ENCODE measurements at regions not wholly inside any gene's neighbourhood (a gene's known extent, or its start where the extent isn't known, plus 50 kb on each side); places are given as distances from the start of the nearest gene placed in this dataset.
A peak's percentile ranks its signal among the peaks of the same experiment; 100 is the strongest.
"Not testable (repeated sequence)": the region's sequence is repeated elsewhere in the genome, so short reads cannot be mapped to it uniquely, and the experiment has no call there.

DNA sequence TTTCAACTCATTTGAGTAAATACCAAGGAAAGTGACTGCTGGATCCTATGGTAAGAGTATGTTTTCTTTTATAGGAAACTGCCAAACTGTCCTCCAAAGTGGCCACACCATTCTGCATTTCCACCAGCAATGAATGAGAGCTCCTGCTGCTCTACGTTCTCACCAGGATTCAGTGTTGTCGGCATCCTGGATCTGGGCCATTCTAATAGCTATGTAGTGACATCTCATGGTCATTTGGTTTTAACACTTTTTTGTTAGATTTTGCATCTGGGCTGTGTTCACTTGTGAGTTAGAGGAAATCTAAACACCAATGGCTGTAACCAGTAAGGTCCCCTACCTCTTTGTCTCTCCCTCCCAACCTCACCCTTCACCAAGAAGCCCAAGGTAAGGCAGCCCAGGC, 115.9 kb downstream of the ATPSCKMT start:
- no peak for FAIRE-seq
- no peak for DNase-seq (ENCODE audit: low spot score in 2 of 2)

DNA sequence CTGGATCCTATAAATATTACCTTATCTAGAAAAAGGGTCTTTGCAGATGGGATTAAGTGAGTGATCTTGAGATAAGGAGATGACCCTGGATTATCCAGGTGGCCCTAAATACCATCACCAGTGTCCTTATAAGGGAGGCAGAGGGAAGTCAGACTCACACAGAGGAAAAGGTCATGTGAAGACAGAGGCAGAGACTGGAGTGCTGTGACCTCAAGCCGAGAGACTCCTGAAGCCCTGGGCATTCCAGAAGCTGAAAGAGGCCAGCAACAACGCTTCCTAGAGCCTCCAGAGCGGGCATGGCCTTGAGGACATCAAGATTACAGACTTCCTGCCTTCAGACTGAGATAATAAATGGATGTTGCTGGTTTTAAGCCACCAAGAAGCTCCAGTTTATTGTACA, 118.8 kb downstream of the ATPSCKMT start:
- FAIRE-seq: no peak

DNA sequence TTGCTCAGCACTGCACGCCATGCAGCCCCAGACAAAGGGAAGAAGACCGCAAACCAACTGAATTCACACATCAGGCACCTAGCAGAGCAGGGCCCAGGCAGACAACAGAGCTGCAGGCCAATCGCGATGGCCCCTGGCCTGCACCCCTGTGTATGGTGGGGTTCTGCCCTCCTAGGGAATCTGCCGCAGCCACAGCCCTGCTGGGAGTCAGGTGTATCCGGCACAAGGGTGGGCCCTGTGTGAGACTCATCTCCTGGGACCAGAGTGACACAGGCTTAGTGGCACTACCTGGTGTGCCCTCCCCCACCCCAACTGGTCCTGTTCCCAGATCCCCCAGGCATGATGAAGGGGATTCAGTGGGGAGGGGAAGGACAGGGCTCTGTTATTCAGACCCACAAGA, 122.8 kb downstream of the ATPSCKMT start:
- DNase-seq (ENCODE audit: low spot score in 2 of 2) (no peak), FAIRE-seq (no peak)

More for the DNA sequence above, 118.8 kb downstream of the ATPSCKMT start:
- DNase-seq (ENCODE audit: low spot score in 2 of 2): no peak

DNA sequence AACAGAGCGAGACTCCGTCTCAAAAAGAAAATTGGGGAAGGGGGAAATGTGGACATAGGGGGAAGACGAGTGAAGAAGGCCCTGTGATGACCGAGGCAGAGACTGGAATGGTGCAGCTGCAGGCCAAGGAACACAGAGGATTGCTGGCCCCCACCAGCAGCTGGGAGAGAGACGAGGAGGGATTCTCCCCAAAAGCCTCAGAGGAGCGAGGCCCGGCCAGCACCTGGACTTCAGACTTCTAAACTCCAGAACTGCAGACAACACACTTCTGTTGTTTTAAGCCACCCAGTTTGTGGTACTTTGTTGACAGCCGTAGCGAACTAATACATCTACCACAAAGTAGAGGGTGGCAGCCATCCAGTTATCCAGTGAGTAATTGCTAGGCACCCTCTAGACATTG, 124.6 kb downstream of the ATPSCKMT start:
- no peak for FAIRE-seq
- DNase-seq (ENCODE audit: low spot score in 2 of 2): no peak

DNA sequence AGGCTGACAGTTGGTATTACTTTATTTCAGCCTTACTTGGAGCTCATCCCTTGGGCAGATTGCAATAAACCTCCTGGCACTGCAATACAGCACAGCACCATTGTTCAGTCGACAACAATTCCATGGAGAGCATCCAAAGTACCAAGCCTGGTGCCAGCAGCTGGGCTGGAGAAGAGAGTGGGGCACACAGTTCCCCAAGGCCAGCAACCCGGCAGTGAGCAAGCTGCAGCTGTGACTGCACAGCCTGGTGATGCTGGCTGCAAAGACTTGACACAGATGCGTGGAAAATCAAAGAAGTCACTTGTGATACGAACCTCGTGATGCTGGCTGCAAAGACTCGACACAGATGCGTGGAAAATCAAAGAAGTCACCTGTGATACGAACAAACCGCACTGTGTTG, 125.4 kb downstream of the ATPSCKMT start:
- FAIRE-seq (peak; percentile 96), DNase-seq (ENCODE audit: low spot score in 2 of 2) (peak; percentile 60 to 61)

DNA sequence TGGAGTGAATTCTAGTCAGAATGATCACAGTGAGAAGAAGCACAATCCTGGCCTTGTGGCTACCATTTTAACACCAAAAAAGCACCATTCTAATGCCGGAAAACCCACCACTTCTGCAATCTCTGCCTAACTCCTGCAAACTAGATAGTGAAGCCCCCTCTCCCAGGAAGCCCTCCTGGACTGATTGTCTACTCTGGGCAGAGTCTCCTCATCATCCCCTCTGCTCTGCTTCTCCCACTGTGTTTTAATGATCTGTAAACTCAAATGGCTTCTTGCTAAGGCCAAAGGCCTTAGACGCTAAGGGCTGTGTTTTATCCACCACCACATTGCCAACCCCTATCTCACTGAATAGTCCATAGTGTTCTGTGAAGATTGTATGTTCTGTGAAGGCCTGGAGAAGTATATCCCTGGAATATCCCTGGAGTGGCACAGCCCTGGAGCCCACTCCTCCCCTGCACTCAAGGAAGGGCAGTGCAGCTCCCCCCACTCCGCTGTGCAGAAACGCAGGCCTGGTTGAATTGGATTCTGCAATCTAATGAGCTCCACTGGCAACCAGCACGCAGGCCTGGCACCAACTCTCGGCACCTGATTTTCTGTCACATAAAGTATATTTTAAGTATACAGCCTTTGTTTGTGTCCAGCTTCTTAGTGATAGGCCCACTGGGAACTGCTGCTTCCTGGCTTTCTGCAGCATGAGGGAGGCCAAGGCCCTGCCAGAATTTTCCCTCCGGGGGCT, 126.3 kb downstream of the ATPSCKMT start:
- DNase-seq (ENCODE audit: low spot score in 2 of 2) (no peak), FAIRE-seq (no peak)

DNA sequence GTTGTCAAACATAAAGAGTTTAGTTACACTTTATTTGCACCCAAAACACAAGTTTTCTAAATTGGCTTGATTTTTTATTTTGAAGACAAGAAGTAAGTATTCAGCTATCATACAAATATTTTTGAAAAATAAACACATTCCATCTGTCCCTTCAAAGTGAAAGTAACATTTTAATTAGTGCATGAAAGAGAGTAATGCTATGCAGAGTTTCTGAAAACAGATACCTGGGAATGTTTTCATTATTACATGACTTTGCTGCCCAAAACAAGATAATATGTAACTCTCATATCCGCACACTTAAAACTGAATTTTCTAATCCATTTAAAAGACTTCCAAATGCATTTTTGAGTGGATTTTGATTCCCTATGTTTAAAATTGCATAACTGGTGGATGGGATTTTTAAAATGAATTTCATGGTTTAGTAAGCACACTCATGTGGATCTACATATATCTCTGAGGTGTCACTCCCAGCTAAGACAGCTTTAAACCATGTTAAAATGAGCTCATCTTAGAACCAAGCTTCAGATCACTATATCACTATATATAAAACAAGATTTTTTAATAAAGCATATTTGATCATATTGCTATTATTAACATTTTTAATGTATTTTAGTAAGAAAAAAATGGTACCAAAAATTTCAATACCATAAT, 127.5 kb downstream of the ATPSCKMT start:
- no peak for DNase-seq (ENCODE audit: low spot score in 2 of 2)
- no peak for FAIRE-seq

DNA sequence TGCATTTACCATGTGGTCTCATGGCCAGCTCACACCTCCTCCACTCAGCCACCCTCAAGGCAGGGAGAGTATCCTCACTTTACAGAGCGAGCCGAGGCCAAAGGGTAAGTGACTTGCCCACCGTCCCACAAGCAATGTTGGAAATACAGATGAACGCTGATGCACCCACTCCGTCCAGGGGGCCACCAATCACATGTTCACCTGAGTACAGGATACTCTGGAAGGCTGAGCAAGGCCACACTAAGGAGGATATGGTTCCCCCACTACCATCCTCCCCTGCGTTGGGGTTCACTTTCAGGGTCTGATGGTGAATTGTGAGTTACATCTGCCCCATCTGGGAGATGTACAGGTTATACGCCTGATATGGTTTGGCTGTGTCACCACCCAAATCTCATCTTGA, 128.8 kb downstream of the ATPSCKMT start:
- FAIRE-seq (no peak), DNase-seq (ENCODE audit: low spot score in 2 of 2) (no peak)

DNA sequence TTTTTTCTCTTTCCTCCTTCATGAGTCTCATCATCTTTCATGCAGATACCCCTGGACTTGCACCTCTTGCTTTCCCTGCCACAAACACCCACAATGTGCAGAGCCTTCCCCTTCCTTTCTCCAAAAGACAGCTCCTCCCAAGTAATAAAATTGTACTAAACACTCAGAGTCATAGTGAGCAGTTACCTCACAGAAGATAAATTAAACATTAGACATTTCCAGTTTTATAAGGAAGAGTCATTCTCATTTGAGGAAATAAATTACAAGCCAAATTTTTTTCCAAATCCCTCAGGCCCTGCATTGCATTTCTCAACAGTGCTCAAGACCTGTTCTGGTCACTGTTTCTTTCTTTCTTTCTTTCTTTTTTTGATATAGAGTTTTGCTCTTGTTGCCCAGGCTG, 131.5 kb downstream of the ATPSCKMT start:
- no peak for FAIRE-seq
- DNase-seq (ENCODE audit: low spot score in 2 of 2): no peak

DNA sequence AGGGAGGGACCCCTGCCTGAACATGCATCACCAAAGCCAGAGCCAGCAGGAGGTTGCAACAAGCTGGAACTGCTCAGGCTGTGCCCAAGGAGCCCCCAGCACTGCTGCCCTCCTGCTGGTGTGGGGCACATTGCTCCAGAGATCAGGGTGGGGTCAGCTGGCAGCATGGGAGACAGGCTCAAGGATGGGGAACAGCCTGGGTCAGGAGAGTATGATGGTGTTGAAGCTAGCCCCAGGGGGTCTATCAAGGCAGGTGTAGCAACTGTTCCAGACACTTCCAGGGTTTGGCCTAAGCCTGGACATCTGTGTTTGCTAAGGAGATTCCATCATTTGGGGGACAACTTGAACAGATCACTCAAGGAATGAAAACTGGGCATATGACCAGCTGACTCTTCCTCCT, 133.1 kb downstream of the ATPSCKMT start:
- no peak for FAIRE-seq

DNA sequence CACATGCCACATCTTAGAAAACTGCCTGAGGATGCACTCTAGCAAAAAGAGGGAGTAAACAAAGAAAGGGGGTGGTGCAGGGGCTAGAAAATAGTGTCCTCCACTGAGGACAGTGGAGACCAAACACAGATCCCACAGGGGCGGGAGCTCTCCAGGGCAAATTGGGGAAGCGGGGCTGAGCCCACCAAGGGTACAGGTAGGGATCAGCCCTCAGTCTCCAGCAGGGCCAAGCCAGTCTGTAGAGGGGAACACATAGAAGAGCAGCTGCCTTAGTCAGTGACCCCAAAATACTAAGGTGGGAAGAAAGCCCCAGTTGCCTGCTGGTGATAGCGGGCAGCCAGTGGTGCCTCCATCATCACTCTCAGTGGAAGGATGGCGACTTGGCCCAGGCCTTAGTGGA, 134.0 kb downstream of the ATPSCKMT start:
- FAIRE-seq (no peak), DNase-seq (ENCODE audit: low spot score in 2 of 2) (no peak)

More for the DNA sequence above, 133.1 kb downstream of the ATPSCKMT start:
- DNase-seq (ENCODE audit: low spot score in 2 of 2): no peak

DNA sequence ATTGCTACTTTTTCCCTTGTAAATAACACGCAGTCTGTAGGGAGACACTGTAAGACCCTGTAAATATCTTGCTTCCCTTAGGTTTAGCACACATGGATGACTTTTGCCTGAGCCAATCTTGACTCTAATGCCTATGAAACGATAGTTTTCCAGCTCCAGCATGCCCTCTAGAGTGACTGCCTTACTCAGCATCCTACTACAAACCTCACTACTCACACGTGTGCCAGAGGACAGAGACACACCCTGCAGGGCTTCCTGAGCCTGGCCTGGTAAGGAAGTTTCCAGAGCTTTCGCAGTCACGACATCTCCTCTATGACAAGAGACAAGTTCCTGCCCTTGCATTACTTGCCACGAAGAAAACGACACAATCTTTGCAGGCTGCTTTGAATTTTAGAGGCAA, 138.1 kb downstream of the ATPSCKMT start:
- FAIRE-seq (no peak), DNase-seq (ENCODE audit: low spot score in 2 of 2) (no peak)

DNA sequence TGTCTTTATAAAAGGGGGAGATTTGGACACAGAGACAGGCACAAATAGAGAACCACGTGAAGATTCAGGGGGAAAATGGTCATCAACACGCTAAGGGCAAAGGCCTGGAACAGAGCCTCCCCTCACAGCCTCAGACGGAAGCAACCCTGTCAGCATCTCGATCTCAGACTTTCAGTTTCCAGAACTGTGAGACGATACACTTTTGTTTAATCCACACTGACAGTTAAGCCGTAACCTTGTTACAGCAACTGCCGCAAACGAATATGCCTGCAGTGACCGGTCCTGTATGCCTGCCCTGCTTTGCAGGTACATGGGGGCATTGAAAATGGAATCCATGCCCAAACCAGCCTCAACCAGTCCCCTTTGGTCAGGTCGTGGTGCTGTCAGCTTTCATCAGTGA, 139.5 kb downstream of the ATPSCKMT start:
- FAIRE-seq (no peak), DNase-seq (ENCODE audit: low spot score in 2 of 2) (no peak)

DNA sequence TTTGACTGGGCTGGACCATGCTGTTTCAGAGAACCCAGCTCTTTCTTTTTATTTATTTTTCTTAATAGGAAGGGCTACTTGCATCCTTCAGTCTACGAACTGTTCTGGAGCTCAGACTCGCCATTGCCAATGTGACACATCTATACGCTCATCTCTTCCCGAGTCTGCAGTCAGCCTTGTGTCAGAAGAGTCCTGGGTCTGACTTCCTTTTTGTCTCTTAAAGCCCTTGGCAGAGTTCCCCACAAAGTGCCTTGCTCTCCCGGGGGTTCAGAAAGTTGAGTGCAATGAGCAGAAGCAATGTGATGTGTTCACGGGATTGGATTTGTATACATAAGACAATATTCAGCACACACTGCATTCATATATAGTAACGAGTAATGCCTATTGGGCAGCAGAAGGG, 140.4 kb downstream of the ATPSCKMT start:
- FAIRE-seq (no peak), DNase-seq (ENCODE audit: low spot score in 2 of 2) (no peak)

DNA sequence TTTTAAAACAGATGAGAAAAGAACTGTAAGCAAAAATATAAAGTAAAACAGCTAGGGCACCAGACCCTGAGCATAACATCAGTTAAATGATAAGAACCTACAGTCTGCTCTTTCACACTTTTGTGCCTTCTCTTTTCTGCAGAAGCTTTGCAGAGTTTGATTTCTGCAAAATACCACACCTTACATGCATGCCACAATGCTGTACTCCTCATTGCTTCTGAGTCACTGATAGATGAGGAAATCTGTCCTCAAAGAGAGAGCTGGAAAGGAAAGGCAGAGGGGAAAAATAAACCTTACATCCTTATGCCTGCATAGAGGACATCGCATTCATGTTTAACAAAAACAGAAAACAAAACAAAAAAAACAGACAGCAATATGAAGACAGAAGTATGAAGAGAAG, 142.9 kb downstream of the ATPSCKMT start:
- no peak for DNase-seq (ENCODE audit: low spot score in 2 of 2)
- no peak for FAIRE-seq

DNA sequence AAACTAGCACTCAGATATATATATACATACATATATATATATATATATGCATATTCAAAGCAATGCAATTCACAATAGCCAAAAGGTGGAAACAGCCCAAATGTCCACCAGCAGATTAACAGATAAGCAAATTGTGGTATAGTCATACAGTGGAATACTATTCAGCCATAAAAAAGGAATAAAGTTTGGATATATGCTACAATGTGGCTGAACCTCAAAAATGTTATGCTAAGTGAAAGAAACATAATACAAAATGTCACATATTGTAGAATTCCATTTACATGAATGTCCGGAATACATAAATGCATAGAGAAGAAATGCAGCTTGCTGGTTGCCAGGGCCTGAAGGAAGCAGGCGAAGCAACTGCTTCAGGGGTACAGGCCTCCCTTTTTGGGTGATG, 143.4 kb downstream of the ATPSCKMT start:
- FAIRE-seq (no peak), DNase-seq (ENCODE audit: low spot score in 2 of 2) (no peak)

DNA sequence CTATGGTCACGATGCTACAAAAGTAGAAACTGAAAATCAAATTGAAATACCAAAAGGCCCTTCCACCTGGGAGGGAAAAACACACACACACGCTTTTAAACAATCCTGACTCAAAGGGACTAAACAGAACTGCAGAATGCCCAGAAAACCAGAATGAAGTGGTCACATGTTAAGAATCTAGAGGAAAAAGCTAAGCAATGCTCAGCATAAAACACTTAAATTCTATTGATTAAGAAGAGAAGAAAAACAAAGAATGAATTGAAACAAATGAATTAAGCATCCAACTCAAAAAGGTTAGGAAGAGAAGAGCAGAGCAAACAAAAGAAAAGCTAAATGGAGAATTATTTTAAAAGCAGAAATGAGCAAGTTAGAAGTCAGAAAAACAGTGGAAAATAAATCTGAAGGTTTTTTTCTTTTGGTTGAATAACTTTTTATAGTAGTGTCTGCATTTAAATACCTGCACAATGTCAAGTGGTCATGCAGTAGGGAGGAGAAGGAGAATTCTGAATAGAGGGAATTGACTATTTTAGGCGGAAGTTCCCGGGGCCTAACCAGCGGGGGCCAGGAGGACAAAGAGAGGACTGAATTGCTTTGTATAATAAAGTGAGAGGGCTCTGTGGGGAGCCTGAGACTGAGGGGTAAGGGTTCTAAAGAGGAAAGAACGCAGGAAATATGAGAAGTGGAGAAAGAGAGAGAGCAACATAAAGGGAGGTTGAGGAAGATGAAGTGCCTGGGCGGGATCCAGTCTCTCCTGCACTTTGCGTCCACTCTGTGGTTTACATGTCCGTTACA, 146.8 kb downstream of the ATPSCKMT start:
- FAIRE-seq (no peak), DNase-seq (ENCODE audit: low spot score in 2 of 2) (no peak)

DNA sequence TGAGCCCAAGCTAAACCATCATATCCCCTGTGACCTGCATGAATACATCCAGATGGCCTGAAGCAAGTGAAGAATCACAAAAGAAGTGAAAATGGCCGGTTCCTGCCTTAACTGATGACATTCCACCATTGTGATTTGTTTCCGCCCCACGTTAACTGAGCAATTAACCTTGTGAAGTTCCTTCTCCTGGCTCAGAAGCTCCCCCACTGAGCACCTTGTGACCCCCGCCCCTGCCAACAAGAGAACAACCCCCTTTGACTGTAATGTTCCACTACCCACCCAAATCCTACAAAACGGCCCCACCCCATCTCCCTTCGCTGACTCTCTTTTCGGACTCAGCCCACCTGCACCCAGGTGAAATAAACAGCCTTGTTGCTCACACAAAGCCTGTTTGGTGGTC, 147.5 kb downstream of the ATPSCKMT start:
- FAIRE-seq; DNase-seq (ENCODE audit: low spot score in 2 of 2): not testable (repeated sequence)

DNA sequence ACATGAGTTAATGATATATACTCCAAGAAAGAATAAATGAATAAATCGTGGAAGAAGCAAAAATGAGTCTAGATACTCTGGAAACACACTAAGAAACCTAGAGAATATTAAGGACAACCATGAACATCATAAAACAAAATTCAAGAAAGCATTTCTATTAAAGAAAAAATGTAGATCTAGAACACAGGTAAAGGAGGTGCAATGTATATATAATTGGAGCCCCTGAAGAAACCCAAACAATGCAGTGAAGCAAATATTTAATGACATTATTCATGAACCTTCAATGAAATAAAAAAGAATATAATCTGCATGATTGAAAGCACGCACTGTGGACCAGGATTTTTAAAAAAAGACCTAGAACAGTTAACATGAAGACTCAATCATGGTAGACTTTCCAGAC, 150.1 kb downstream of the ATPSCKMT start:
- no peak for DNase-seq (ENCODE audit: low spot score in 2 of 2)
- no peak for FAIRE-seq

DNA sequence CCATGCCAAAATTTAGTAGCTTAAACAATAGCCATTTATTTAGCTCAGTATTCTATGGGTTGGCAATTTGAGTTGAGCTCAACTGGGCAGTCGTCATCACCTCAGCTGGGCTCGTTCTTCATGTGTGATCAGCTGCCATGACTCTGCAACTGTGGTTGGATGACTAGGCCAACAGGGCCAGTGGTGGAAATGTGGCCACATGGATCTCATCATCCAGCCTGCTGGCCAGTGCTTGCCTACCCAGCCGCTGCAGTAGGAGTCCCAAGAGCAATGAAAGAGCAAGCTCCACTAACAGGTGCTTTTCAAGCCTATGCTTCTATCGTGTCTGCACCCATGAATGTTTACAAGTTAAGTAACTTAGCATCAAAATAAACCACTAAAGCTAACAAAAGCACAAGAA, 158.0 kb downstream of the ATPSCKMT start:
- FAIRE-seq (no peak), DNase-seq (ENCODE audit: low spot score in 2 of 2) (no peak)

DNA sequence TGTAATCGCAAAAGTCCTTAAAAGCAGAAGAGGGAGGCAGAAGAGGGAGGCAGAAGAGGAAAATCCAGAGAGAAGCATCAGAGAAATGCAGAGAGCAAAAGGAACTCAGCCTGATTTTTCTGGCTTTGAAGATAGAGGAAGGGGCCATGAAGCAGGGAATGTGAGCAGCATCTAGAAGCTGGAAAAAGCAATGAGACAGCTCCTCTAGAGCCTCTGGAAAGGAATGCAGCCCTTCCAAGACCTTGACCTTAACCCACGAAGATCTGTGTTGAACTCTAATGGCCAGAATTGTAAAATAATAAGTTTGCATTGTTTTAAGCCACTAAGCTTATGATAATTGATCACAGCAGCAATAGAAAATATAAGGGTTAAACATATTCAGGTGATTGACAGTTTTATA, 159.6 kb downstream of the ATPSCKMT start:
- no peak for DNase-seq (ENCODE audit: low spot score in 2 of 2)
- FAIRE-seq: no peak

DNA sequence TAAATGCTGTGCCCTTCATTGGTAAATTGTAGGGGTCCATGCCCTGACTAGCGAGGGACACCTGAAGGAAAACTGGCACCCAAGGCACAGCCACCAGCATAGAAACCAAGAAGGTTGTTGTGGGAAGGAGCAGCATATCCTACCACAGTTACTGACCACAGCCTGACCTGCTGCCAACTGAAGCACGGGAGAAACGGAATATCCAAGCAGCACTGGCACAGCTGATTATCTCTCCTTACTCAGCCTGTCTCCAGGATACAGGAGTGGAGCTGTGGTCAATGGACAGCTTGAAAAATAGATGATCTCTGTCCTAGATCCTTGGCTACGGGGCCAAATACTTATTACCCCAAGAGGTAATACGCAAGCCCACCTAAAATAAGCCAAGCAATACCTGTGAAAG, 164.5 kb downstream of the ATPSCKMT start:
- DNase-seq (ENCODE audit: low spot score in 2 of 2): no peak
- FAIRE-seq: no peak
